GM23338 (cell line): ENCODE measurements at regions not wholly inside any gene's neighbourhood (a gene's known extent, or its start where the extent isn't known, plus 50 kb on each side); places are given as distances from the start of the nearest gene placed in this dataset.

ENCODE experiments used
- ATAC-seq: fragments of 200-7000 bp; cut with Tn5 transposase; 3 replicates; pipeline ENCODE4 v1.9.1; 2020
- DNase-seq: peaks from one replicate; pipeline ENCODE4 v3.0.0-alpha.2; 2015; ENCODE audit warnings: low spot score
- H2AFZ ChIP-seq: fragments of 200-600 bp; sonication (generic); 2 replicates; pipeline ENCODE4 v1.8.0; 2016; ENCODE audit warnings: antibody characterized with exemption, mild to moderate bottlenecking, moderate library complexity
- H3F3A ChIP-seq: fragments of 200-600 bp; sonication (generic); replicated peaks from 2 replicates; pipeline ENCODE4 v1.8.0; 2017; ENCODE audit warnings: antibody characterized with exemption, mixed run types, low read depth
- H3K27ac ChIP-seq: fragments of 200-600 bp; sonication (generic); 2 replicates; pipeline ENCODE4 v1.6.1; 2016; ENCODE audit warnings: low read depth
- H3K27me3 ChIP-seq: fragments of 200-600 bp; sonication (generic); 2 replicates; pipeline ENCODE4 v1.8.0; 2016; ENCODE audit warnings: mild to moderate bottlenecking, mixed run types, moderate library complexity; ENCODE audit not compliant: insufficient read depth
- H3K36me3 ChIP-seq: fragments of 200-600 bp; sonication (generic); 2 replicates; pipeline ENCODE4 v1.8.0; 2016; ENCODE audit warnings: mild to moderate bottlenecking; ENCODE audit not compliant: insufficient read depth
- H3K4me1 ChIP-seq: fragments of 200-600 bp; sonication (generic); 2 replicates; pipeline ENCODE4 v1.8.0; 2016; ENCODE audit warnings: mild to moderate bottlenecking, moderate library complexity; ENCODE audit not compliant: insufficient read depth
- H3K4me2 ChIP-seq: fragments of 200-600 bp; sonication (generic); 2 replicates; pipeline ENCODE4 v1.7.1; 2017; ENCODE audit warnings: mixed run types
- H3K4me3 ChIP-seq: fragments of 200-600 bp; sonication (generic); 2 replicates; pipeline ENCODE4 v1.6.1; 2016; ENCODE audit warnings: mixed run types
- H3K79me2 ChIP-seq: fragments of 200-600 bp; sonication (generic); replicated peaks from 2 replicates; pipeline ENCODE4 v1.8.0; 2017; ENCODE audit warnings: mild to moderate bottlenecking; ENCODE audit not compliant: insufficient read depth
- H3K9me2 ChIP-seq: fragments of 200-600 bp; sonication (generic); 2 replicates; pipeline ENCODE4 v1.8.0; 2017; ENCODE audit not compliant: insufficient read depth
- H4K20me1 ChIP-seq: fragments of 200-600 bp; sonication (generic); replicated peaks from 2 replicates; pipeline ENCODE4 v1.8.0; 2017; ENCODE audit warnings: mild to moderate bottlenecking; ENCODE audit not compliant: insufficient read depth
- H3K27ac Mint-ChIP-seq: 2 replicates; pipeline ENCODE4 v1.8.0; 2020; ENCODE audit warnings: inconsistent platforms, mild to moderate bottlenecking, moderate library complexity, mixed read lengths
- H3K27me3 Mint-ChIP-seq: 3 replicates; pipeline ENCODE4 v1.8.0; 2022; ENCODE audit warnings: low read depth, mild to moderate bottlenecking, moderate library complexity, mixed read lengths, inconsistent platforms; ENCODE audit not compliant: insufficient read depth, poor library complexity
- H3K36me3 Mint-ChIP-seq: 3 replicates; pipeline ENCODE4 v1.8.0; 2021; ENCODE audit warnings: low read depth, mild to moderate bottlenecking, inconsistent platforms, moderate library complexity, mixed read lengths
- H3K4me1 Mint-ChIP-seq: 3 replicates; pipeline ENCODE4 v1.8.0; 2020; ENCODE audit warnings: mild to moderate bottlenecking, inconsistent platforms, mixed read lengths
- H3K4me3 Mint-ChIP-seq: 3 replicates; pipeline ENCODE4 v1.8.0; 2021; ENCODE audit warnings: moderate library complexity, mild to moderate bottlenecking, inconsistent platforms, mixed read lengths
- H3K9me3 Mint-ChIP-seq: 3 replicates; pipeline ENCODE4 v1.8.0; 2020; ENCODE audit warnings: moderate library complexity, mild to moderate bottlenecking, inconsistent platforms, mixed read lengths
- CREB1 ChIP-seq: fragments of 250-450 bp; sonication (Bioruptor Pico); IDR thresholded peaks from 2 replicates; pipeline ENCODE4 v1.5.0; 2020; ENCODE audit warnings: low read depth, mild to moderate bottlenecking, moderate library complexity
- EZH2 ChIP-seq: fragments of 200-600 bp; sonication (generic); IDR thresholded peaks from one replicate; pipeline ENCODE4 v1.8.0; 2017; ENCODE audit warnings: antibody characterized with exemption, mild to moderate bottlenecking, low read depth; ENCODE audit not compliant: unreplicated experiment
- EZH2phosphoT487 ChIP-seq: fragments of 200-600 bp; sonication (generic); IDR thresholded peaks from one replicate; pipeline ENCODE4 v1.8.1; 2018; ENCODE audit warnings: antibody characterized with exemption; ENCODE audit not compliant: unreplicated experiment
- POLR2AphosphoS5 ChIP-seq: IDR thresholded peaks from 2 replicates; pipeline ENCODE4 v1.6.1; 2016; ENCODE audit warnings: antibody characterized with exemption, low read depth
- ZNF331 ChIP-seq: fragments of 250-450 bp; sonication (Bioruptor Pico); IDR thresholded peaks from 2 replicates; pipeline ENCODE4 v1.5.0; 2020; ENCODE audit warnings: low read depth, mild to moderate bottlenecking, moderate library complexity
- TF ChIP-seq, protein P1 (sequence below): fragments of 250-450 bp; sonication (Bioruptor Pico); IDR thresholded peaks from 2 replicates; pipeline ENCODE4 v1.5.0; 2020; ENCODE audit warnings: mild to moderate bottlenecking, moderate library complexity
- TF ChIP-seq, protein P2 (sequence below): IDR thresholded peaks from one replicate; pipeline ENCODE4 v1.6.1; 2018; ENCODE audit warnings: antibody characterized with exemption; ENCODE audit not compliant: unreplicated experiment

DNA sequence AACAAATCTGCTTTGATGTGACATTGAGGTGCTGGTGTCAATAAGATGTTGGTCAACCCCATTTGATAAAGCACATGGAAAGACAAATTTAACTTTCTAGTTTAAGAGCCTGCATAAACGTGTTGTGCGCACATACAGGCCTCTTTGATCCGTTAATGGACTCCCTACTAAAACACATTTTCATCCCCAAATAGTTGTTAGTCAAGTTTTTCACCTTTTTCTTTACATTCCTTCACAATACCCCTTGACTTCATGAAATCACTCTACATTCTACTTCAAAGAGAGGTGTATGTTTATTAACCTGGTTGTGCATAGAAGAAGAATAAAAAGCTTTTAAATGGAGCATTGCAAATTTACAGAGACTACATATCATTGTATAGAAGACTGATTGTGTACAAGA is 180.3 kb downstream of the HDGFL1 start:
- H3K27ac ChIP-seq: no peak overlapping the region
- no peaks in the 10 kb centered on the region for H3K9me3 Mint-ChIP-seq
- H3K36me3 Mint-ChIP-seq: no peaks in the 10 kb centered on the region
- TF ChIP-seq POLR2AphosphoS5: no peak
- no peak for TF ChIP-seq EZH2
- TF ChIP-seq CREB1: no peak
- TF ChIP-seq, protein P1, sequence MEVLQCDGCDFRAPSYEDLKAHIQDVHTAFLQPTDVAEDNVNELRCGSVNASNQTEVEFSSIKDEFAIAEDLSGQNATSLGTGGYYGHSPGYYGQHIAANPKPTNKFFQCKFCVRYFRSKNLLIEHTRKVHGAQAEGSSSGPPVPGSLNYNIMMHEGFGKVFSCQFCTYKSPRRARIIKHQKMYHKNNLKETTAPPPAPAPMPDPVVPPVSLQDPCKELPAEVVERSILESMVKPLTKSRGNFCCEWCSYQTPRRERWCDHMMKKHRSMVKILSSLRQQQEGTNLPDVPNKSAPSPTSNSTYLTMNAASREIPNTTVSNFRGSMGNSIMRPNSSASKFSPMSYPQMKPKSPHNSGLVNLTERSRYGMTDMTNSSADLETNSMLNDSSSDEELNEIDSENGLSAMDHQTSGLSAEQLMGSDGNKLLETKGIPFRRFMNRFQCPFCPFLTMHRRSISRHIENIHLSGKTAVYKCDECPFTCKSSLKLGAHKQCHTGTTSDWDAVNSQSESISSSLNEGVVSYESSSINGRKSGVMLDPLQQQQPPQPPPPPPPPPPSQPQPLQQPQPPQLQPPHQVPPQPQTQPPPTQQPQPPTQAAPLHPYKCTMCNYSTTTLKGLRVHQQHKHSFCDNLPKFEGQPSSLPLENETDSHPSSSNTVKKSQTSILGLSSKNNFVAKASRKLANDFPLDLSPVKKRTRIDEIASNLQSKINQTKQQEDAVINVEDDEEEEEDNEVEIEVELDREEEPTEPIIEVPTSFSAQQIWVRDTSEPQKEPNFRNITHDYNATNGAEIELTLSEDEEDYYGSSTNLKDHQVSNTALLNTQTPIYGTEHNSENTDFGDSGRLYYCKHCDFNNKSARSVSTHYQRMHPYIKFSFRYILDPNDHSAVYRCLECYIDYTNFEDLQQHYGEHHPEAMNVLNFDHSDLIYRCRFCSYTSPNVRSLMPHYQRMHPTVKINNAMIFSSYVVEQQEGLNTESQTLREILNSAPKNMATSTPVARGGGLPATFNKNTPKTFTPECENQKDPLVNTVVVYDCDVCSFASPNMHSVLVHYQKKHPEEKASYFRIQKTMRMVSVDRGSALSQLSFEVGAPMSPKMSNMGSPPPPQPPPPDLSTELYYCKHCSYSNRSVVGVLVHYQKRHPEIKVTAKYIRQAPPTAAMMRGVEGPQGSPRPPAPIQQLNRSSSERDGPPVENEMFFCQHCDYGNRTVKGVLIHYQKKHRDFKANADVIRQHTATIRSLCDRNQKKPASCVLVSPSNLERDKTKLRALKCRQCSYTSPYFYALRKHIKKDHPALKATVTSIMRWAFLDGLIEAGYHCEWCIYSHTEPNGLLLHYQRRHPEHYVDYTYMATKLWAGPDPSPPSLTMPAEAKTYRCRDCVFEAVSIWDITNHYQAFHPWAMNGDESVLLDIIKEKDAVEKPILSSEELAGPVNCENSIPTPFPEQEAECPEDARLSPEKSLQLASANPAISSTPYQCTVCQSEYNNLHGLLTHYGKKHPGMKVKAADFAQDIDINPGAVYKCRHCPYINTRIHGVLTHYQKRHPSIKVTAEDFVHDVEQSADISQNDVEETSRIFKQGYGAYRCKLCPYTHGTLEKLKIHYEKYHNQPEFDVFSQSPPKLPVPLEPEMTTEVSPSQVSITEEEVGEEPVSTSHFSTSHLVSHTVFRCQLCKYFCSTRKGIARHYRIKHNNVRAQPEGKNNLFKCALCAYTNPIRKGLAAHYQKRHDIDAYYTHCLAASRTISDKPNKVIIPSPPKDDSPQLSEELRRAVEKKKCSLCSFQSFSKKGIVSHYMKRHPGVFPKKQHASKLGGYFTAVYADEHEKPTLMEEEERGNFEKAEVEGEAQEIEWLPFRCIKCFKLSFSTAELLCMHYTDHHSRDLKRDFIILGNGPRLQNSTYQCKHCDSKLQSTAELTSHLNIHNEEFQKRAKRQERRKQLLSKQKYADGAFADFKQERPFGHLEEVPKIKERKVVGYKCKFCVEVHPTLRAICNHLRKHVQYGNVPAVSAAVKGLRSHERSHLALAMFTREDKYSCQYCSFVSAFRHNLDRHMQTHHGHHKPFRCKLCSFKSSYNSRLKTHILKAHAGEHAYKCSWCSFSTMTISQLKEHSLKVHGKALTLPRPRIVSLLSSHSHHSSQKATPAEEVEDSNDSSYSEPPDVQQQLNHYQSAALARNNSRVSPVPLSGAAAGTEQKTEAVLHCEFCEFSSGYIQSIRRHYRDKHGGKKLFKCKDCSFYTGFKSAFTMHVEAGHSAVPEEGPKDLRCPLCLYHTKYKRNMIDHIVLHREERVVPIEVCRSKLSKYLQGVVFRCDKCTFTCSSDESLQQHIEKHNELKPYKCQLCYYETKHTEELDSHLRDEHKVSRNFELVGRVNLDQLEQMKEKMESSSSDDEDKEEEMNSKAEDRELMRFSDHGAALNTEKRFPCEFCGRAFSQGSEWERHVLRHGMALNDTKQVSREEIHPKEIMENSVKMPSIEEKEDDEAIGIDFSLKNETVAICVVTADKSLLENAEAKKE: no peak
- TF ChIP-seq EZH2phosphoT487: no peak
- TF ChIP-seq, protein P2, sequence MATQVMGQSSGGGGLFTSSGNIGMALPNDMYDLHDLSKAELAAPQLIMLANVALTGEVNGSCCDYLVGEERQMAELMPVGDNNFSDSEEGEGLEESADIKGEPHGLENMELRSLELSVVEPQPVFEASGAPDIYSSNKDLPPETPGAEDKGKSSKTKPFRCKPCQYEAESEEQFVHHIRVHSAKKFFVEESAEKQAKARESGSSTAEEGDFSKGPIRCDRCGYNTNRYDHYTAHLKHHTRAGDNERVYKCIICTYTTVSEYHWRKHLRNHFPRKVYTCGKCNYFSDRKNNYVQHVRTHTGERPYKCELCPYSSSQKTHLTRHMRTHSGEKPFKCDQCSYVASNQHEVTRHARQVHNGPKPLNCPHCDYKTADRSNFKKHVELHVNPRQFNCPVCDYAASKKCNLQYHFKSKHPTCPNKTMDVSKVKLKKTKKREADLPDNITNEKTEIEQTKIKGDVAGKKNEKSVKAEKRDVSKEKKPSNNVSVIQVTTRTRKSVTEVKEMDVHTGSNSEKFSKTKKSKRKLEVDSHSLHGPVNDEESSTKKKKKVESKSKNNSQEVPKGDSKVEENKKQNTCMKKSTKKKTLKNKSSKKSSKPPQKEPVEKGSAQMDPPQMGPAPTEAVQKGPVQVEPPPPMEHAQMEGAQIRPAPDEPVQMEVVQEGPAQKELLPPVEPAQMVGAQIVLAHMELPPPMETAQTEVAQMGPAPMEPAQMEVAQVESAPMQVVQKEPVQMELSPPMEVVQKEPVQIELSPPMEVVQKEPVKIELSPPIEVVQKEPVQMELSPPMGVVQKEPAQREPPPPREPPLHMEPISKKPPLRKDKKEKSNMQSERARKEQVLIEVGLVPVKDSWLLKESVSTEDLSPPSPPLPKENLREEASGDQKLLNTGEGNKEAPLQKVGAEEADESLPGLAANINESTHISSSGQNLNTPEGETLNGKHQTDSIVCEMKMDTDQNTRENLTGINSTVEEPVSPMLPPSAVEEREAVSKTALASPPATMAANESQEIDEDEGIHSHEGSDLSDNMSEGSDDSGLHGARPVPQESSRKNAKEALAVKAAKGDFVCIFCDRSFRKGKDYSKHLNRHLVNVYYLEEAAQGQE: no peak
- TF ChIP-seq ZNF331 (CRISPR knock-in tag): no peak
- no peaks in the 10 kb centered on the region for H3K4me1 ChIP-seq
- H3K4me3 Mint-ChIP-seq: no peak overlapping the region
- H3K27me3 Mint-ChIP-seq: peaks cover 1% of the 10 kb centered on the region
- H3K27me3 ChIP-seq: no peaks in the 10 kb centered on the region
- H4K20me1 ChIP-seq: no peaks in the 10 kb centered on the region
- no peak overlapping the region for H3K4me3 ChIP-seq
- H3K36me3 ChIP-seq: no peaks in the 10 kb centered on the region
- no peaks in the 10 kb centered on the region for H3K79me2 ChIP-seq
- H3F3A ChIP-seq: no peaks in the 10 kb centered on the region
- DNase-seq (no peak), ATAC-seq (no peak)
- H3K4me2 ChIP-seq: no peak overlapping the region
- peaks cover 7% of the 10 kb centered on the region; the same call in 1 of the 2 replicates for H3K9me2 ChIP-seq
- H3K4me1 Mint-ChIP-seq: peaks cover 9% of the 10 kb centered on the region; the same call in 2 of the 3 replicates
- no peak overlapping the region for H2AFZ ChIP-seq
- H3K27ac Mint-ChIP-seq: no peak overlapping the region
